Hematopoietic multipotent progenitor cell treated with erythropoietin and hydrocortisone succinate and interleukin-3 and kit ligand, for 8 days (in vitro differentiated cells): ENCODE measurements at regions not wholly inside any gene's neighbourhood (a gene's known extent, or its start where the extent isn't known, plus 50 kb on each side); places are given as distances from the start of the nearest gene placed in this dataset.
"Not testable (repeated sequence)": the region's sequence is repeated elsewhere in the genome, so short reads cannot be mapped to it uniquely, and the experiment has no call there.

Source experiments
- DNase-seq: peaks from one replicate; pipeline ENCODE4 v3.0.0-alpha.2; 2015

GRCh38 chr15:84153655-84154140 is 81.9 kb upstream of the GOLGA6L4 start:
- not testable (repeated sequence) for DNase-seq

DNA sequence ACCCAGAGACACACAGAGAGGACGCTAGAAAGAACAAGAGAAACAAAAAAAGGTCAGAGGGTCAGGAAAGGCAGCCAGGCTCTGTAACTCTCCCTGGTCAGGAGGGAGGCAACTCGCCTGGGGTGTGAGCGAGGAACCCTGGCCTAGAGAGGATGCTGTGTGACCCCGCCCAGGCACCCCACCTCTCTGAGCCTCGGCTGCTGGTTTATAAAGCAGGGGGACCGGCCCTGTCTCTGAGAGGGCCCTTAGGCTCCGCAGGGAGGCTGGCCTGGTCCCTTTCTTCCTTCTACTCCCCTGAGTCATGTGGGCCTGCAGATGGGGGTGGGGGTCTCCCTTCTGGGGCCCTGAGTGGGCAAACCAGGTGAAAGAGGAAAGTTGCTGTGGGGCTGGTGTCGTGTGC is 81.3 kb upstream of the GOLGA6L4 start:
- not testable (repeated sequence) for DNase-seq

- DNase-seq = not testable (repeated sequence)
These were observed 80.8 kb upstream of the GOLGA6L4 start for GRCh38 chr15:84154787-84155186.

GRCh38 chr15:84155792-84156587 is 79.6 kb upstream of the GOLGA6L4 start:
- not testable (repeated sequence) for DNase-seq

DNA sequence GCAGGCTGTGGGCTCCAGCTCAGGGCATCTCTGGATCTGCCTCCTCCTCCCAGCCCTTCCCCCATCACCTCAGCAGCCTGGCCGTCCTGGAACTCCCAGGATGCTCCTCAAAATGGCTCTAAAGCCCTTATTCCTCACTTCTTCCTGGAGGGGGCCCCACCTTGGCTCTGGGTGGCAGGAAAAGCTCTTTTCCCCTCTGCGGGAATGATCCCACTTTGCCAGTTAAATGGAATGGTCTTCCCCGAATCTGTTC is 79.1 kb upstream of the GOLGA6L4 start:
- not testable (repeated sequence) for DNase-seq

DNA sequence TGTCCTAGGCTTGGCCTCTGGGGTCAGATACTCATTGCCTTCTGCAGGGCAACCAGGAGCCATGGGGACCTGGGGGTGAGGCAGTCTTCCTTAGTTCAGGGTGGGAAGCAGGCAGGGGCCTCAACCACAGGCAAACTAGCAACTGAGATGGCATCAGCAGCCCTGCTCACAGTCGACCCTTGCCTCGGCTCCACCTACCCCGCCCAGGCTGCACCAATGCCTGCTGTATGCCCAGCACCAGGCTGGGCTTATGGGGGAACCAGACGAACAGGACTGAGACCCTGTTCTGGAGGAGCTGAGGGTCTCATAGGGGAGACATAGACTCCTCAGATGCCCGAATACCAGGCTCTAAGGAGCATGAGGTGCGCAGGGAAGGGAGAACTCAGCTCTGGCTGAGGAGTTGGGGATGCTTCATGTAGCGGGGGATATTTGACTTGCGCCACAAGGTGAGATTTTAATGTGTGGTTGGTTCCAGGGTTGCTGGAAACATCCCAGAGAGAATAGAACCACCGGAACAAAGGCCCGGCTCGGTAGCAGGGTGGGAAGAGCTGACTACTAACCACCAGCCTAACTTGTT is 78.4 kb upstream of the GOLGA6L4 start:
- DNase-seq = not testable (repeated sequence)

DNA sequence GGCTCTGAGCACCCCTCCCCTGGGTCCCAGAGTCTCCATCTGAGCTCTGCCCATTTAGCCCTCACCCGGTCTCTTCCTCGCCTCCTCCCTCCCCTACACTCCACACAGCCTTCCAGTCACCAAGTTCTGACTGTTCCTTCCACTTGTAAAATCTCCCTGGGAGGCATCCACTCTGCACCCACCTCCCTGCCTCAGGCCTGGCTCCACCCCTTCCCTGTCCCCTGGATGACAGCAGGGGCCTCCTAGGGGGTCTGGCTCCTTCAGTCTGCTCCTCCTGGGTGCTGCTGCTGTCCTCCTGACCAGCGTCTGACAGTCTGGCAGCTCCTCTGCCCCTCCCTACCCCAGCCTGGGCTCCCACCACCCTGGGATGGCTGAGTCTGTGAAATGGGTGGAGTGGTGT is 77.7 kb upstream of the GOLGA6L4 start:
- not testable (repeated sequence) for DNase-seq

DNA sequence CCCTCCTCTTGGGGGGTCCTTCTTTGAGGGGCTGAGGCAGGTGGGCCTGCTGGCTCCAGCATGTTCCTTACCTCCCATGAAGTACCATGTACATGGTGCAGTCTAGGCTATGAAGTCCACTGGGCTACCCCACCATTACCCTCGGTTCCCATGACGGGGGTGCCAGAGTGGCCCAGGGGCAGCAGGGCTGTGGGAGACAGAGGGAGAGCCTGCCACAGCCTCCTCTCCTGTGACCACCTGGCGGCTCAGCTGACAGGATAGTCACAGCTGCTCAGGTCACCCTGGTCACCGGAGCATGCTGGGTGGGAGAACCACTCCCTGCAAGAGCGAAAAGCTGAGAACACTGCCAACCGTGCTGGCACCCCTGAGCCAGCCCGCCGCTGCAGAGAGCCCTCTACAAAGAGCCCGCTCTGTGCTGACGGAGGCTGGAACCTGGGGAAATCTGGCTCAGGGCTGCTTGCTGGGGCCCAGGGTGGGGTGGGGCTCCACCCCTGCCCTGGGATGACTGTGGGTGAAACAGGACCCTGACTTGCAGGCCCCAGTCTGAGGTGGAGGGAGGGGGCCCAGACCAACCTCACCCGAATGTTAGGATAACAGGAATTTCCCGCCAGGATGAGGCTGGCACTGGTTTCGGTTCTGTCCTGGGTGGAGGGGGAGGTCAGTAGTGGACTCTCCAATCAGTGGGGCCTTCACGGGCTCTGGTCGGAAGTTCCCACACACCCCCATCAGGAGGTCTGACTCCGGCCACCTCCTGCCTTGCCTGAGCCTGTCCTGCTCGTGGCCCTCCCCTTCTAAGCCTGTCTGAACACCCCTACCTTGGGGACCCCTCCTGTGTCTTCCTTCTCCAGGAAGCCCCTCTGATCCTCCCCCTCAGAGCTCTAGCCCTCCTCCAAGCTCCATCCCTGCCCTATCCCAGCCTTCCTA is 76.0 kb upstream of the GOLGA6L4 start:
- DNase-seq = not testable (repeated sequence)

- DNase-seq = not testable (repeated sequence)
These were observed 70.9 kb upstream of the GOLGA6L4 start for GRCh38 chr15:84164423-84165292.

DNA sequence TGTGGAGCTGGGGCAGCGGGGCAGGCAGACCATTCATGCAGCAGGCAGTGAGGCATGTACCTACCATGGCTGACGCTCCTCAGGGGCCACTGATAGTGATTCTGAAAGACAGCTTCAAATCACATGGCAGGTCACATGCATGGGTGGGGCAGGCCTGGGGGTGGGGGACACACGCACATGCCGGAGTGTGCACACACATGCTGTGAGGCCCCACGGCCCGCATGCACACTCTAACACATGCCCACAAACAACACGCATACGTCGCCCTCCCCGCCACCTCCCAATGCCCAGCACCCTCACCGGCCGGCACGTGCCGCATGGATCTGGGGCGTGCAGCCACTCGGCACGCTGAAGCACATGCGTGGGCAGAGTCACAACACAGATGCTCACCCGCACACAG is 65.5 kb upstream of the GOLGA6L4 start:
- DNase-seq = not testable (repeated sequence)

GRCh38 chr15:84173231-84173610 is 62.4 kb upstream of the GOLGA6L4 start:
- not testable (repeated sequence) for DNase-seq
